Stimulated activated memory B cell treated with anti-CD40 and anti-IgM and Interleukin-4, amounts not matched to agents 10 μg/mL and 1 μg/mL and 100 μg/mL, for 72 hours (primary cell): ENCODE measurements at regions not wholly inside any gene's neighbourhood (a gene's known extent, or its start where the extent isn't known, plus 50 kb on each side); places are given as distances from the start of the nearest gene placed in this dataset.
"Not testable (repeated sequence)": the region's sequence is repeated elsewhere in the genome, so short reads cannot be mapped to it uniquely, and the experiment has no call there.

Experiments
- ATAC-seq: fragments of 150-1000 bp; cut with Tn5 transposase; 2 replicates; pipeline ENCODE4 v1.10.0; 2021
- H3K27ac Mint-ChIP-seq: one replicate; pipeline ENCODE4 v1.8.0; 2022; ENCODE audit warnings: mild to moderate bottlenecking, mixed read lengths
- H3K27me3 Mint-ChIP-seq: one replicate; pipeline ENCODE4 v1.8.0; 2022; ENCODE audit warnings: mixed read lengths
- H3K36me3 Mint-ChIP-seq: one replicate; pipeline ENCODE4 v1.8.0; 2022; ENCODE audit warnings: mixed read lengths
- H3K4me1 Mint-ChIP-seq: one replicate; pipeline ENCODE4 v1.8.0; 2022; ENCODE audit warnings: mixed read lengths
- H3K4me3 Mint-ChIP-seq: one replicate; pipeline ENCODE4 v1.8.0; 2022; ENCODE audit warnings: mild to moderate bottlenecking, moderate library complexity, mixed read lengths
- H3K9me3 Mint-ChIP-seq: one replicate; pipeline ENCODE4 v1.8.0; 2022; ENCODE audit warnings: mixed read lengths

DNA sequence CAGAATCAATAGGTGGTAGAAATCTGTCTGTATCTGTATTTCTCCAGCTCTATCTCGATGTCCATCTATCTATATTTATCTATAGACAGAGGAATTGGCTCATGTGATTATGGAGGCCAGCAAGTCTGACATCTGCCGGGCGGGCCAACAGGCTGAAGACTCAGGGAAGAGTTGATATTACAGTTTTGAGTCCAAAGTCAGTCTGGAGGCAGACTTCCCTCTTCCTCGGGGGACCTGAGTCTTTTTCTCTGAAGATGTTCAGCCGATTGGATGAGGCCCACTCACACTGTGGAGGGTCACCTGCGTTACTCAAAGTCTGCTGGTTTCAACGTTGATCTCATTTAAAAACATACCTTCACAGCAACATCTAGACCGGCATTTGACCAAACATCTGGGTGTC, 98.7 kb downstream of the RAMP3 start:
- Mint-ChIP-seq H3K27ac (no peak overlapping the region), H3K4me3 (no peak overlapping the region), H3K9me3 (no peaks in the 10 kb centered on the region), H3K4me1 (peaks cover 23% of the 10 kb centered on the region), H3K36me3 (no peaks in the 10 kb centered on the region), H3K27me3 (peaks cover 43% of the 10 kb centered on the region)
- ATAC-seq: no peak

DNA sequence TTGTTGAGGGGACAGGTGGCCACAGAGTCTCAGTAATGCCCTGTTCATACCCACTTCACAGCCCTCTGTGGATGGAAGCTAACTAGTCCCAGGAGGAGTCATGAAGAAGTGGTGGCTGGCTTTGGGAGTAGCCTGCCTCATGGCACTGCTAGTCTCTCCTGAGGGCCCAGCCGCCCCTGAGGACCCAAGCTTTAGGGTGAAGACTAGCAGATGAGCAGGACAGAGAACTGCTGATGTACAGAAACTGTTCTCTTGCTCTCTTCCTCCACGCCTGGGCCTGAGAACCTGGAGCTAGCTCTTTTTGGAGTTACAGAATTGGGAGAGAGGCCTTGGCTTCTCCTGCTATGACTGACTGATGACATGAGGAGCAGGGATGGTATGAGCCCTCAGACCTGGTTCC, 99.2 kb downstream of the RAMP3 start:
- no peak overlapping the region for H3K4me3 Mint-ChIP-seq
- H3K9me3 Mint-ChIP-seq: no peaks in the 10 kb centered on the region
- no peak for ATAC-seq
- H3K27me3 Mint-ChIP-seq: peaks cover 47% of the 10 kb centered on the region
- peaks cover 23% of the 10 kb centered on the region for H3K4me1 Mint-ChIP-seq
- no peaks in the 10 kb centered on the region for H3K36me3 Mint-ChIP-seq
- H3K27ac Mint-ChIP-seq: no peak overlapping the region

DNA sequence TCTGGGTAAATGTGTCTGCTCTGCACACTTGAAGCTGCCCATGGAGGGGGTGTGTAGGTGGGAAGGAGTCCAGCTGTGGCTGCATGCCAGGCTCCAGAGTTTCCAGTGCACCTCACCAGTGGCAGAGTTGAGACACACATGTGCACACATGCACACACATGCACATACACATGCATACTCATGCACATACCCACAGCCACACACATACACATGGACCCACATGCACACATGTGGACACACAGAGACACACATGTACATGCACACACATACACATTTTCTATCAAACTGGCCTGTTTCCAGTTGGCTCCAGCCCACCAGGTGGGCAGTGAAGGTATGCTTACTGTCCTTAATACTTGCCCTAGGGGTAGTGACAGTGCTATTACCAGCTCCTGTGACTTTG, 99.7 kb downstream of the RAMP3 start:
- Mint-ChIP-seq H3K36me3 (no peaks in the 10 kb centered on the region), H3K4me1 (peaks cover 23% of the 10 kb centered on the region), H3K27ac (no peak overlapping the region), H3K9me3 (peaks cover under 1% of the 10 kb centered on the region), H3K27me3 (peaks cover 48% of the 10 kb centered on the region), H3K4me3 (no peak overlapping the region)
- ATAC-seq: no peak

DNA sequence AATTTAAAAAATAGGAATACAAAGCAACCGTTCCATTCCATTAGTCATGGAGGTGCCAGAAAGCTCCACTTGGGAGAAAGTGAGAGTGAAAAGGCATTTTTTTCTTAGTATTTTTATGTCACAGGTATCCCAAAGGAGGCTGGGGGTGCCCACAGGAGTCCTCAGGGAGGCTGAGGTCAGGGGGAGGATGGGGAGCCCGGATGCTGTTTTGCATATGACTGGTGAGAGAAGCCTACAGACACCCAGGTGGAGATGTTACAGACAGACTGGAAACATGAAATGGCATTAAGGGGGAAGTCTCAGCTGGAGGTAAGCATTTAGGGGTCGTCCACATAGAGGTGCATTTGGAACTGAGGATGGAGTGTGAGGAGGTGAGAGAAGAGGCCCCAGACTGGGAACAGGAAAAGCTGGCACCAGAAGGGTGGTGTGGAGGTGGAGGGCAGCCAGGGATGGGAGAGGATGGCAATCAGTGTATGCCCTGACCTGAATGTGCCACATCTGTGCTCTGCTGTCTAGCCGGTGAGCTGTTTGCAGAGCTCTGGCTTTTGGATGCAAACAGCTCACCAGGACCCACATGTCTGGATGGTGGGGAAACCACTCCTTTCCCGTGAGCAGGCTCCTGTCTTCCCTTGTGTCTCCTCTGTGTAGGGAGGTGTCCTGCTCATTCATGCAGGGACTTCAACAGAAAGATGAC, 101.1 kb downstream of the RAMP3 start:
- H3K9me3 Mint-ChIP-seq: peaks cover 5% of the 10 kb centered on the region
- ATAC-seq: peak; percentile 85
- peaks cover 48% of the 10 kb centered on the region for H3K27me3 Mint-ChIP-seq
- H3K4me3 Mint-ChIP-seq: peak overlapping the region; percentile 22
- peaks cover 23% of the 10 kb centered on the region for H3K4me1 Mint-ChIP-seq
- H3K27ac Mint-ChIP-seq: no peak overlapping the region
- no peaks in the 10 kb centered on the region for H3K36me3 Mint-ChIP-seq

DNA sequence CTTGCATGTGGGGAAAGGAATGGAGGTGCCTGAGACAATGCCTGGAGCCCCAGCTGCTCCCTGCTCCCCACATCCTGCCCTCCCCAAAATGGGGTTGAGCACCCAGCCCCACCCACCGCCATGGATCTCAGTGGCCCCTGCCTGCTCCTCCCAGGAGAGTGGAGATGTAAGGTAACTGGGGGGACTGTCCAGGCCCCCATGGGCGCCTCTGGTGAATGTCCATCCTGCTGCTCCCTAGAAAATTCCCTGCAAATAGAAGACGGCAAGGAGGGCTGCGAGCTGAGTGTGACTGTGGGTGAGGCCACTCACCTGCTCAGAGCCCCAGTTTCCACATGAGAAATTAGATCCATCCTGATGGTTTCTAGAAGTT, 101.6 kb downstream of the RAMP3 start:
- Mint-ChIP-seq H3K27me3 (peaks cover 53% of the 10 kb centered on the region), H3K36me3 (no peaks in the 10 kb centered on the region), H3K27ac (no peak overlapping the region), H3K9me3 (peaks cover 5% of the 10 kb centered on the region), H3K4me1 (peaks cover 23% of the 10 kb centered on the region), H3K4me3 (no peak overlapping the region)
- no peak for ATAC-seq

DNA sequence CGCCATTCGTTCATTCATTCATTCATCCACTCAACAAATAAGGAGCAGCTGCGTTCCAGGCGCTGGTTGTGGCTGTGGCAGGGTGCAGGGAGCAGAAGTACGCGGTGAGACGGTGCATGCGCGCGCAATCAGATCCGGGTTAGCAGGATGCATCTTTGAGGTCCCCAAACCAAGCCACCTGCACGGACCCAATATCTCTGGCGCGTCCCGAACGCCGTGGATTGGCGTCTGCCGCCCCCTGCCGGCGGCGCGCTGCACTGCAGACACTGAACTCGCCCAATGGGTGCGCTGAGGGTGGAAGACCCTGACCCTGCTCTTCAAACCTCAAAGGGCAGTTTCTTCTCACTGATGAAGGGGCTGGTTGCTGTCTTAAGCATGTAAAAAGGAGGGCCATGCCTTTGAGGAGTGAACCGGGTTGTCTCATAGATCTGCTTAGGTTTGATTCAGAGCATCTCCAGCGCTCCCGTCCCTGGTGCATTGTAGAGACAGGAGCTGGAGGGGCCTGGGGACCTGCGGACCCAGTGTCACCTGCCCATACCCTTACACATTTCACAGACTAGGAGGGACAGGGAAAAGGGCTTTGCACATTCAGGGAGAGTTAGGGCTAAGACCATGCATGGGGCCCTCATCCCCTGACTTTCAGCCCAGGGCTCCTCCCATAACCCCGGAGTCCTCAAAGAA, 102.5 kb downstream of the RAMP3 start:
- H3K9me3 Mint-ChIP-seq: peaks cover 8% of the 10 kb centered on the region
- H3K4me3 Mint-ChIP-seq: no peak overlapping the region
- no peak overlapping the region for H3K27ac Mint-ChIP-seq
- ATAC-seq: peak; percentile 59
- H3K27me3 Mint-ChIP-seq: peaks cover 59% of the 10 kb centered on the region
- H3K4me1 Mint-ChIP-seq: peaks cover 23% of the 10 kb centered on the region
- no peaks in the 10 kb centered on the region for H3K36me3 Mint-ChIP-seq

DNA sequence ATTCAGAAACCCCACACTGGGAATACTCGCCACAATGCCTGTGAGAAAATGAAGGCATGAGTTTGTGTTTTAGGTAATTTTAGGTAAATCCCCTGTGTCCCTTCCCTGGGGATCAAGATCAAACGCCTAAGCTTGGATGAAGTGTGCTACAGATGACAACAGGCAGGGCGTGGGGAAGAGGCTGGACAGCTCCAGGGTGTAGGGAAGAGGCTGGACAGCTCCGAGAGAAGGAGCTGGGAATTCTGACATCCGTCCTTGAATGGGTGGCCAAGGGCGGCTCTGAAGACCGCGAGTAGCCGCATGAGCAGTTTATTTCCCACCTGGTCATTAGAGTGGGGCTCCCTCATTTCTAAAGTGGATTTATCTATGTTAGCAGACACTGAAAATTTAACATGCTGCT, 109.7 kb downstream of the RAMP3 start:
- Mint-ChIP-seq H3K27ac (no peak overlapping the region), H3K36me3 (no peaks in the 10 kb centered on the region), H3K4me1 (no peaks in the 10 kb centered on the region), H3K27me3 (peaks cover 46% of the 10 kb centered on the region), H3K4me3 (no peak overlapping the region), H3K9me3 (peaks cover 8% of the 10 kb centered on the region)
- no peak for ATAC-seq

DNA sequence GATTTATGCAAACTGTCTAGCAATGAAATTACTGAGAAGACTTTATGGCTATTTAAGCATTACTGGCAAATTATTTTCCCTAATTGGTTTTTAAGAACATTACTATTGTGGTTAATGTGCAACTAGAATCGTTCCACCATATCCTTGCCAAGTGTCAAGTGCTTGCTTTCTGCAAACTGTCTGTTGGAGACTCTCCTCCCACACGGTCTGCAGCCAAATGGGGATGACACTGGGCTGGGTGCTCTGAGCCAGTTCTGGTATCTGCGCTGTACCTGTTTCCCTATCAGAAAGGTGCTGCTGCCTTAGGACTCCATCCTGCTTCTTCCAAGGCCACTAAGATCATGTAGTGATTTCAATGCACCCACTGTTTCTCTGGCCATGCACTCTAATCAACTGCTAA, 110.4 kb downstream of the RAMP3 start:
- no peak overlapping the region for H3K4me3 Mint-ChIP-seq
- no peak for ATAC-seq
- no peak overlapping the region for H3K27ac Mint-ChIP-seq
- peaks cover 9% of the 10 kb centered on the region for H3K9me3 Mint-ChIP-seq
- no peaks in the 10 kb centered on the region for H3K4me1 Mint-ChIP-seq
- no peaks in the 10 kb centered on the region for H3K36me3 Mint-ChIP-seq
- H3K27me3 Mint-ChIP-seq: peaks cover 46% of the 10 kb centered on the region

DNA sequence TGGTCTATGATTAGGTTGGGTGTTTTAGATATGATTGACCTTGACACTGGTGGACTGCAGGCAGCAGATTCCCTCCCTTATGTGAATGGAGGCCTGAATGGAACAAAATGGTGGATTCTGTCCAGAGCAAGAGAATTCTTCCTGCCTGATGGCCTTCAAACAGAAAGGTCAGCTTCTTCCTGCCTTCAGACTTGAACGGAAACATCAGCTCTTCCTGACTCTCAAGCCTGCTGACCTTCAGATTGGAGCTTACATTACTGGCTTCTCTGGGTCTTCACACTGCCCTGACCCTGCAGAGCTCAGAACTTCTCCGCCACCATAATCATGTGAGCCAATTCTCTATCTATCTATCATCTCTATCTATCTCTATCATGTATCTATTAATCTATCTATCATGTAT, 111.6 kb downstream of the RAMP3 start:
- Mint-ChIP-seq H3K4me3 (no peak overlapping the region), H3K4me1 (no peaks in the 10 kb centered on the region), H3K27ac (no peak overlapping the region), H3K36me3 (no peaks in the 10 kb centered on the region), H3K9me3 (peaks cover 8% of the 10 kb centered on the region), H3K27me3 (peaks cover 42% of the 10 kb centered on the region)
- ATAC-seq: no peak

DNA sequence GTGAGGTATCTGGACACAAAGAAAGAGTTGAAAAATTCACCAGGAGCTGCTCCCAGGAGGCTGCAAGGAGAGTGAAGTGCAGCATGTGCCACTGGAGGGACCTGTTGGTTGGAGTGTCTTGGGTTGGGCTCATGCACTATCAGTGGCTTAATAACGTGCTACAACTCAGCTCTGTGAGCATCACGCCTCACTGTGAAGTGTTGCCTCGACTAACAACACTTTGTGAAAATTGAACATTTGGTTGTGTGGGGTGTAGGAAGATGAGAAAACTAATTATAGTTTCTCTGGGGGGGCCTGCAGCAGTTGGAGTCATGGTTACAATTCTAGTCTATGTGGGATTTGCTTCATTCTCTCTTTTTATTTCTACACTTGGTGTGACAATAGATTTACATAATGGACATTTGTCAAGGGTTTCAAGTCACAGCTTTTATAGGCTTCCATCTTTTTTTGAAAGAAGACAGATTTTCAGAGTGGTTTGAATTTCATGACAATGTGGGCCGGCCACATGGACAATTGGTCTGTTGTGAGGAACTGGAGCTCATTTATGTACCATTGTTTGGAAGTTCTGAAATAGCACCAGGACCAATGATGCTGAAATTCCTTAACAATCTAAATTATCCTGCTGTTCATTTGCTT, 121.3 kb downstream of the RAMP3 start:
- Mint-ChIP-seq H3K27ac (no peak overlapping the region), H3K36me3 (no peaks in the 10 kb centered on the region), H3K4me1 (no peaks in the 10 kb centered on the region), H3K9me3 (peaks cover 3% of the 10 kb centered on the region), H3K27me3 (peaks cover 36% of the 10 kb centered on the region), H3K4me3 (no peak overlapping the region)
- ATAC-seq: no peak

DNA sequence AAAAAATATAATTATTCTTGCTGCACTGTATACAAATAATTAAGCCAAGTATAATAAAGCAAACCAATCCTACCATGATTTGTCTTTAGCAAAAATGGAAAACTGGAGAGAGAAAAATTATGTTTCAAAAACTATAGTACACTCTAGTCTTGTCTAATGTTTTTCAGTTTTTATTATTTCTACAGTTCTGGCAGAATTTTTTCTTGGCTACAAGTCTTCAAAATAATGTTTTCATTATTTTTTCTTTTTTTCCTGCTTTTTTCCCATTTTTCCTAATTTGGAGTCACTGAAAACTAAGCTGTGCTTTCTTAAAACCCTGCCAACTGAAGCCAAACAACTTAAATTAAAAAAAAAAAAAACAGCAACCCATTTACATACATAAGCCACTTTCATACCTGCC, 132.0 kb downstream of the RAMP3 start:
- H3K4me1 Mint-ChIP-seq, H3K36me3 Mint-ChIP-seq, ATAC-seq, H3K4me3 Mint-ChIP-seq, H3K27ac Mint-ChIP-seq: not testable (repeated sequence)
- peaks cover 39% of the 10 kb centered on the region for H3K27me3 Mint-ChIP-seq
- peaks cover 11% of the 10 kb centered on the region for H3K9me3 Mint-ChIP-seq

DNA sequence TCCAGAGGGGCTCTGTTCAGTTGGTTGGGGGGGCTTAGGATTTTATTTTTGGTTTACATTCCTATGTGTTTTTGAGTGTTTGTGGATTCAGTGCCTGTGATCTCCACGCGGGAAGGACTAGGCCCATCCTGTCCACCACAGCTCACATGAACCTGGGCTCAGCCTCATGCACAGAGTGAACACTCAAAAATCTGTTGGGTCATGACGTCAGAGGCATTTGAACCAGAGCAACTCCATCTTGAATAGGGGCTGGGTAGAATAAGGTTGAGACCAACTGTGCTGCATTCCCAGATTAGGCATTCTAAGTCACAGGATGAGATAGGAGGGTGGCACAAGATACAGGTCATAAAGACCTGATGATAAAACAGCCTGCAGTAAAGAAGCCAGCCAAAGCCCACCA, 133.3 kb downstream of the RAMP3 start:
- Mint-ChIP-seq H3K36me3 (no peaks in the 10 kb centered on the region), H3K27ac (no peak overlapping the region), H3K4me1 (no peaks in the 10 kb centered on the region), H3K27me3 (peaks cover 41% of the 10 kb centered on the region), H3K9me3 (peaks cover 11% of the 10 kb centered on the region), H3K4me3 (no peak overlapping the region)
- no peak for ATAC-seq

DNA sequence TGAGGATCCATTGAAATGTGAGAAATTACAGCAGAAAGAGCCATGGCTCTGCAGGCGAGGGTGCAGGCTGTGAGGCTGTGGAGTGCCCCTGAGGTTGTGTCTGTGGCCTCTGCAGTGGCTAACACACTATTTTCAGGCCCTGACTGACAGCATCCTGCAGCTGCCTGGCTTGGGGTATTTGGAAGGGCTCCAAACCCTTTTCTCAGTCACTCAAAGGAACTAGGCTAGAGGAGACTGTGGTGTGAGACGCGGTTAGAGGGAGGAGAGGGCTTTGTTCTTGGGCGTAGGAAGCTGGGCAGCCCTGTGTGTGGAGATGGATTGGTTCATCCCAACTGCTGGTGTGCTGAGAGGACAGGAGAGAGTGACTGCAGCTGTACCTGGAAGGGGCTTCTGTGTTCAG, 134.9 kb downstream of the RAMP3 start:
- Mint-ChIP-seq H3K4me1 (no peaks in the 10 kb centered on the region), H3K4me3 (no peak overlapping the region), H3K27me3 (peaks cover 39% of the 10 kb centered on the region), H3K9me3 (peaks cover 9% of the 10 kb centered on the region), H3K36me3 (no peaks in the 10 kb centered on the region), H3K27ac (no peak overlapping the region)
- ATAC-seq: no peak

DNA sequence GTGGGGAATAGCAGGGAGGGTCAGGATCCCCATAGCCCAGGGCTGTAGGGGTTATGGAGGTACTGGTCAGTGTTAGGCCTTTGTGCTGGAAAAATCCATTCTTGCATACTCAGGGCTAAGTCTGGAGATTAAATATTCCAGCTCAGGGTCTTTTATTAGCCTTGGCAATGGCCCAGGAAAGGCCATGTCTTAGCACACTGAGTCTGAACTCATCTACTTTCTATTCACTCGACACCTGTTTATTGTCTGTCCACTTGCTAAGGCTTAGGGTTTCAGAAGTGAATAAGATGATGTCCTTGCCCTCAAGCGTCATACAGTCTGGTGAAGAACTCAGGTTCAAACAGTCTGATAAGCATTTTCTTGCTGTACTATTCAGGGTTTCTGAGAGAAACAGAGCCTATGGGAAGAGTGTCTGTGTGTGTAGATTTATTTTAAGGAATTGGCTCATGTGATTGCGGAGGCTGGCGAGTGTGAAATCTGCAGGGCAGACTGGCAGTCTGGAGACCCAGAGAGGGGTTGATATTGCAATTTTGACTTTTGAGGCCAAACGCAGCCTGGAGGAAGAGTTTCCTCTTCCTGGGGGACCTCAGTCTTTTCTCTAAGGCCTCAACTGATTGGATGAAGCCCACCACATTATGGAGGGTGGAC, 135.8 kb downstream of the RAMP3 start:
- Mint-ChIP-seq H3K9me3 (peaks cover 4% of the 10 kb centered on the region), H3K27ac (no peak overlapping the region), H3K36me3 (no peaks in the 10 kb centered on the region), H3K4me3 (no peak overlapping the region), H3K4me1 (no peaks in the 10 kb centered on the region), H3K27me3 (peaks cover 34% of the 10 kb centered on the region)
- ATAC-seq: no peak

DNA sequence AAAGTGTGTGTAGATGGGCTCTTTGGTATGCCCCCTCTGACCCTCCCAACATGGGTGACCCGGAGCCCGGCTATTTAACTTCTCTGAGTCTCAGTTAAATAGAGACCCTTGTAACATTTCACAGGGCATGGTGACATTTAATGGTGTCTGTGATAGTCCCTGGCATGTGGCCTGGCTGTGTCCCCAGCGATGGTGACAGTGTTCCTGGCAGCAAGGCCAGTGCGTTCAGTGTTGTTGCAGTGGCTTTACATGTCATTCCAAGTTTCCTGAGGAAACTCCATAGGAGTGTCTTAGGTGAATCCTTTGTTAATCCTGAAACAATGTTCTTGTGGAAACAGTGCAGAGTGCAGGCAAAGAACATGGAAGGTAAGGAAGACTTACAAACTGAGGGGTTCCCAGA, 137.0 kb downstream of the RAMP3 start:
- Mint-ChIP-seq H3K27ac (no peak overlapping the region), H3K9me3 (peaks cover 3% of the 10 kb centered on the region), H3K4me1 (no peaks in the 10 kb centered on the region), H3K4me3 (no peak overlapping the region), H3K27me3 (peaks cover 43% of the 10 kb centered on the region), H3K36me3 (no peaks in the 10 kb centered on the region)
- ATAC-seq: no peak
